ENCODE measurements at regions not wholly inside any gene's neighbourhood (a gene's known extent, or its start where the extent isn't known, plus 50 kb on each side); places are given as distances from the start of the nearest gene placed in this dataset.

- ChIA-PET CTCF (no interaction called here), POLR2A (no interaction called here), RAD21 (ENCODE audit: unreplicated experiment) (no interaction called here), SMC1A (ENCODE audit: uncharacterized antibody, unreplicated experiment) (no interaction called here)
- no peak for FAIRE-seq
- Histone ChIP-seq H4K20me1 (ENCODE audit: control insufficient read depth, insufficient read depth) (no peaks in the 10 kb centered on the region), H2AFZ (ENCODE audit: control insufficient read depth, low read depth, low read length) (no peak overlapping the region), H3K9ac (ENCODE audit: control insufficient read depth, insufficient read depth, low read length) (no peak overlapping the region), H3K4me3 (no peak overlapping the region), H3K9me3 (replicated peaks; ENCODE audit: control insufficient read depth, insufficient read depth, low read length) (no peaks in the 10 kb centered on the region), H3K27me3 (replicated peaks in 1 of 2; ENCODE audit: control insufficient read depth in 2 of 2, insufficient read depth in 2 of 2, low read length in 1 of 2) (no peaks in the 10 kb centered on the region; a peak in 1 of 4 replicates), H3K79me2 (ENCODE audit: control insufficient read depth, insufficient read depth, low read length) (no peaks in the 10 kb centered on the region), H3K4me2 (ENCODE audit: control insufficient read depth, insufficient read depth) (no peak overlapping the region), H3K36me3 (ENCODE audit: control insufficient read depth in 2 of 2, insufficient read depth in 2 of 2, low read length in 1 of 2) (no peaks in the 10 kb centered on the region), H3K4me1 (ENCODE audit: control insufficient read depth, insufficient read depth, low read length) (no peaks in the 10 kb centered on the region), H3K27ac (ENCODE audit: control insufficient read depth, insufficient read depth) (no peak overlapping the region)
- TF ChIP-seq SRF (IDR thresholded peaks at IDR 0.05; ENCODE audit: low read depth in 2 of 2, low read length in 2 of 2) = no peak
- no peak for TF ChIP-seq CHD1 (IDR thresholded peaks at IDR 0.05; ENCODE audit: low read depth, low read length)
- no peak for TF ChIP-seq PAX8 (IDR thresholded peaks at IDR 0.05)
- intact Hi-C loops (cut with micrococcal nuclease; ENCODE audit: unreplicated experiment) (no loop called here), in situ Hi-C loops (cut with MboI) (no loop called here)
- DNase-seq (ENCODE audit: low read depth, low spot score) = no peak
- WGBS (ENCODE audit: insufficient coverage, insufficient replicate concordance, low lambda C conversion rate, missing lambda C conversion rate) = 17% methylated on average over 4 of the region's 4 CpGs
- no peak for ATAC-seq
- BruUV-seq (replicated peaks) = no TSS peak
These were observed 584.3 kb upstream of the PIK3C3 start for GRCh38 chr18:41370740-41371139.

- WGBS (ENCODE audit: insufficient coverage, insufficient replicate concordance, low lambda C conversion rate, missing lambda C conversion rate) = 0% methylated on average over 2 of the region's 2 CpGs
- Histone ChIP-seq H3K27ac (ENCODE audit: control insufficient read depth, insufficient read depth) (no peak overlapping the region), H3K79me2 (ENCODE audit: control insufficient read depth, insufficient read depth, low read length) (no peaks in the 10 kb centered on the region), H3K9ac (ENCODE audit: control insufficient read depth, insufficient read depth, low read length) (no peak overlapping the region), H3K4me3 (no peak overlapping the region), H2AFZ (ENCODE audit: control insufficient read depth, low read depth, low read length) (no peak overlapping the region), H3K4me1 (ENCODE audit: control insufficient read depth, insufficient read depth, low read length) (no peaks in the 10 kb centered on the region), H3K4me2 (ENCODE audit: control insufficient read depth, insufficient read depth) (no peak overlapping the region), H4K20me1 (ENCODE audit: control insufficient read depth, insufficient read depth) (no peaks in the 10 kb centered on the region), H3K9me3 (replicated peaks; ENCODE audit: control insufficient read depth, insufficient read depth, low read length) (no peaks in the 10 kb centered on the region), H3K36me3 (ENCODE audit: control insufficient read depth in 2 of 2, insufficient read depth in 2 of 2, low read length in 1 of 2) (no peaks in the 10 kb centered on the region), H3K27me3 (replicated peaks in 1 of 2; ENCODE audit: control insufficient read depth in 2 of 2, insufficient read depth in 2 of 2, low read length in 1 of 2) (no peaks in the 10 kb centered on the region)
- intact Hi-C loops (cut with micrococcal nuclease; ENCODE audit: unreplicated experiment) = no loop called here
- ChIA-PET SMC1A (ENCODE audit: uncharacterized antibody, unreplicated experiment) (no interaction called here), RAD21 (ENCODE audit: unreplicated experiment) (no interaction called here), POLR2A (no interaction called here), CTCF (no interaction called here)
- DNase-seq (ENCODE audit: low read depth, low spot score) (no peak), ATAC-seq (no peak), FAIRE-seq (no peak)
- no peak for TF ChIP-seq BRCA1 (IDR thresholded peaks at IDR 0.05; ENCODE audit: low read depth, low read length)
- TF ChIP-seq SRF (IDR thresholded peaks at IDR 0.05; ENCODE audit: low read depth in 2 of 2, low read length in 2 of 2) = no peak
- no peak for TF ChIP-seq MEF2B (IDR thresholded peaks at IDR 0.05; ENCODE audit: partially characterized antibody, poor library complexity, severe bottlenecking)
- TF ChIP-seq SUZ12 (IDR thresholded peaks at IDR 0.05; ENCODE audit: unreplicated experiment) = no peak
- no peak for TF ChIP-seq USF2 (IDR thresholded peaks at IDR 0.05; ENCODE audit: borderline replicate concordance, low read depth, low read length)
- TF ChIP-seq CHD2 (IDR thresholded peaks at IDR 0.05; ENCODE audit: borderline replicate concordance, low read depth, low read length) = no peak
- no peak for TF ChIP-seq SREBF1 (IDR thresholded peaks at IDR 0.05; ENCODE audit: low read length)
- TF ChIP-seq RAD21 (IDR thresholded peaks at IDR 0.05; ENCODE audit: insufficient read depth, low read depth, low read length) = no peak
- no peak for TF ChIP-seq IKZF2 (IDR thresholded peaks at IDR 0.05)
- no peak for TF ChIP-seq CTCF (IDR thresholded peaks at IDR 0.05 in 2 of 3, conservative IDR thresholded peaks at IDR 0.05 in 1 of 3; ENCODE audit: control insufficient read depth in 2 of 3, extremely low read depth in 1 of 3, insufficient read depth in 1 of 3, low read depth in 3 of 3, low read length in 3 of 3)
- in situ Hi-C loops (cut with MboI) = no loop called here
- no TSS peak for BruUV-seq (replicated peaks)
These were observed 597.3 kb upstream of the PIK3C3 start for GRCh38 chr18:41357708-41358107.

Measured in GM12878 (cell line).